Stimulated activated CD8-positive, alpha-beta memory T cell treated with anti-CD3 and anti-CD28 coated beads, Interleukin-4, amount 100 ng/mL, for 48 hours (primary cell): ENCODE measurements at regions not wholly inside any gene's neighbourhood (a gene's known extent, or its start where the extent isn't known, plus 50 kb on each side); places are given as distances from the start of the nearest gene placed in this dataset.
A peak's percentile ranks its signal among the peaks of the same experiment; 100 is the strongest.
"Not testable (repeated sequence)": the region's sequence is repeated elsewhere in the genome, so short reads cannot be mapped to it uniquely, and the experiment has no call there.

Experiments used
- DNase-seq: peaks from one replicate; pipeline ENCODE4 v3.0.0-alpha.2; 2020

DNA sequence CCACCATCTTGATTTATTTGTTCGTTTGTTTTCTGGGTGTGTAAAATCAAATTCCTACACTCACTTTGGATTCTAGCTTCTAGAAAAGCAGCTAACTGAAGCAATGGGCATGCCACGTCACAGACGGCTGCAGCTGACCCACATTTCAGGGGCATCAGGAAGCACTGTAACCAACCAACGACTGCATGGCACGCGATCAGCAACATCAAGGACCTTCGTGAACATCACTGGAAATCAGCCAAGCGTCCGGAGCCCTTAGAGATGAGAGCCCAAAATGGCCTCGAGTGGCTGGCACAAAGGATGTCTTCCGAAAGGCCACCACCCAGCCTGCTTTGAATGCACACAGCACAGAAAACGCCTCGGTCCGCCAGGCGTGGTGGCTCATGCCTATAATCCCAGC, 191.1 kb downstream of the OLFM1 start:
- no peak for DNase-seq

DNA sequence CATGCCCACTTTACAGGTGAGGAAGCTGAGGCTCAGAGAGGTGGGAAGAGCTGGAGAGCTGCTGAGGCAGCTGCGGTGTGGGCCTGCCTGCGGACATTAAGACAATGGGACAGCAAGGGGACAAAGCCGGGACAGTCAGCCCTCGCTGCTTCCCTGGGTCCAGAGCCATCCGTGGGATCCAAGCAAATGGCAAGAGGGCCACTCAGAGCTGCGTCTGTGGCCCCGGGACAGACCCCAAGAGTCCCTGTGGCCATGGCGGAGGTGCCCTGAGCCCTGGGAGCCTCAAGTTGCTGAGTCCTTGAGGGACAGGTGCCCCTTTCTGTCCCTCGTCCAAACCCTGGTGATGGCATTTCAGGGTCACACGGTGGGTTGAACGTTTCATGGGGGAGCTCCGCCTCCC, 191.9 kb downstream of the OLFM1 start:
- DNase-seq, result no peak

DNA sequence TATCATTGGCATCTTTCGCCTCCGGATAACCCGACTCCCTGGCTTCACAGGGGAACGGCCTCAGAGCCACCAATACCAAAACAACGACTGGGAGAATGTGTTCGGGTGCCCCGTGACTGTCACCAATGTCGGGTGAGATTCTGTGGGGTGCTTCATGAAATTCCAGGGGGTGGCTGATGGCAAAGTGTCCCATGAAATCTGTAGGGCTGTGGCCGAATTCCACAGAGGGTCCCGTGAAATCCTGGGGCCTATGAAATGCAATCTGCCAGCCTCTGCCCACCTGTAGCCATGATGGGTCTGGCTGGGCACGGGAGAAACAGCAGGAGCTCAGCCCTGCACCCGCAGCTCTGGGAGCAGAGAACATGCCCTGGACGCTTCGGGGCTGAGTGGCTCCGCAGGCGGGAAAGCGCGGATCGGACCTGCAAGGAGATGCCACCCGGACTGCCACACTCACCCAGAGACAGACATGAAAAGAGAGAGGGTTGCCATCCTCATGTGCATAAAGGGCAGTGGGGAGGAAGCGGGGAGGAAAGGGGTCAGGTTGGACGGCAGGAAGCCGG, 192.4 kb downstream of the OLFM1 start:
- no peak for DNase-seq

DNA sequence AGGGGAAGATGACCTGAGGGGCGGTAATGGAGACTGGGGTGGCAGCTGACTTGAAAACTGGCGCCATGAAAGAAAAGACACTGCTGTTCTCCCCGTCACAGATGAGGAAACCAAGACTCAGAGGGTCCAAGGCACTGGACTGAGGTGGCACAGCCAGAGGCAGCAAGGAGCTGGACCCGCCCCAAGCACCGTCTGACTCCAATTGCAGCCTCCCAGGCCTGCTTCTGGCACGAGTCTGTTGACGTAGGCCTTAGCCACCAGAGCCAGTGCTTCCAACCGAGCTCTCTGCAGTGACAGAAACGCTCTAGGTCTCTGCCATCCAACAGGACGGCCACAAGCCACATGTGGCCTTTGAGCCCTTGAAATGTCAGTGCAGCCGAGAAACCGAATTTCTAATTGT, 193.2 kb downstream of the OLFM1 start:
- no peak for DNase-seq

DNA sequence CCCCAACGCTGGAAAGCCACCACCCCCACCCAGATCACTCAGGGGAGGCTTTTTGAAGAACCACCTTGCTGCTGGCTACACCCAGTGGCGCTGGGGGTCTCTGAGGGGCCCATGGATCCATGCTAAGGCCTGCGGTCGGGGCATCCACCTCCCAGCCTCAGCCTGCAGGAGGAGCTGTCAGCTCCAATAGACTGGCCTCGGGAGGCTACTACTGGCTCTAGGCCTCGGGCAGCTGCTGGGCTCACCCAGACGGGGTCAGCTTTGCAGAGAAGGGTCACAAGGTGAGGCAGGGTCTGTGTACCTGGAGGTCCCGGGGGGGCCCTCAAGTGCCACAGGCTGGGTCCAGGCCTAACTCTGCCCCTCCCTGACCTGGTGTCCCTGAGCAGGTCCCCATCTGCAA, 193.7 kb downstream of the OLFM1 start:
- DNase-seq, result no peak

- DNase-seq, result peak; percentile 26
Observed at GRCh38 chr9:135281791-135282737, 194.6 kb downstream of the OLFM1 start.

DNA sequence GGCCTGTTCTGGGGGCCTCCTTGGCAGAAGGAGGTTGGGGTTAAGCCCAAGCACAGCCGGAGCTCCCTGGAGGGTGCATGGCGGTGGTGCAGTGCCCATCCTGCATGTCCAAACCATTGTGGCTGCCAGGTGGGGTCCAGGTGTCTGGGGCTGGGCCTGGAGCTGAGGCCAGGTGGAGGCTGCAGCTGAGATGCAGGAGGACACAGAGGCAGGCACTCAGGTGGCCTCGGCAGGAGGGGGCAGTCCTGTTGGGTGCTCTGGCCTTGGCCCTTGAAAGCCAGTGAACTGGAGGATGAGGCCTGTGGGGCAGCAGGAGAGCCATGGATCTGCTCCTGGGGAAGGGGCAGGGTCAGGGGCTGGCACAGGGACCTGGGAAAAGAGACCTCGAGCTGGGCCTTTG, 195.3 kb downstream of the OLFM1 start:
- no peak for DNase-seq

GRCh38 chr9:135283671-135284070, 195.9 kb upstream of the PPP1R26 start:
- DNase-seq, result no peak

- no peak for DNase-seq
Observed at GRCh38 chr9:135284386-135285134, 195.0 kb upstream of the PPP1R26 start.

GRCh38 chr9:135286187-135286925, 193.2 kb upstream of the PPP1R26 start:
- DNase-seq, result not testable (repeated sequence)

DNA sequence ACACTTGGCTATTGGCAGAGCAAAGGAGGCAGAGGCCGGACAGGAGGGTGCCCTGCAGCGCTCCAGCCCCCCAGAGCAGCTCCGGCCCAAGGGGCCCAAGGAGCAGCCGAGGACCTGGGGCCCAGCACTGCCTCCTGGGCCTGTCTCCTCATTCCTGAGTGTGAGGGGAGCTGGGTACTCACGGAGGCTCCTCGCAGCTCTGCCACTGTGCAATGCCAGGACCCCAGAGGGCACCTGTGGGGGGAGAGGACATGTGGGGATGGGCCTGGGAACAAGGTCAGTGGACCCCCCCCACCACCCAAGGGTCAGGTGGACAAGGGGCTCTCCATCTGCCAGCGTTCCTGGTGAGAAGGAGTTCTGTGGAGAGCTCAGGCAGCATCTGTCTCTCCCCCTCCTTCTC, 192.6 kb upstream of the PPP1R26 start:
- DNase-seq, result no peak

- DNase-seq, result no peak
Observed at GRCh38 chr9:135287627-135288026, 192.0 kb upstream of the PPP1R26 start.

DNA sequence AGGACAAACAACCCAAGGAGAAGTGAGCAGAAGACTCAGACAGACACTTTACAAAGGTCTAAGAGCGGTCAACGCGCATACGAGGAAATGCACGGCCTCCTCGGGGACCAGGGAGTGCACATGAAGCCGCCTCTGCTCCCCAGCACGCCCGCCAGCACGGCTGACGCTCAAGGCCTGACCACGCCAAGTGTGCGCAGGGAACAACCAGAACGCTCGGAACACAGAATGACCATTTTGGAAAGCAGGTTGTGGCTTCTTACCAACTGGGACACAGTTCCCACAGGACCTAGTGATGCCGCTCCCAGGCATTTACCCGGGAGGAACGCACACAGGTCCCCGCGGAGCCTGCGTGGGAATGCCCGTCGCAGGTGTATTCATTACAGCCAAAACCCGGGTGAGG, 191.5 kb upstream of the PPP1R26 start:
- no peak for DNase-seq

DNA sequence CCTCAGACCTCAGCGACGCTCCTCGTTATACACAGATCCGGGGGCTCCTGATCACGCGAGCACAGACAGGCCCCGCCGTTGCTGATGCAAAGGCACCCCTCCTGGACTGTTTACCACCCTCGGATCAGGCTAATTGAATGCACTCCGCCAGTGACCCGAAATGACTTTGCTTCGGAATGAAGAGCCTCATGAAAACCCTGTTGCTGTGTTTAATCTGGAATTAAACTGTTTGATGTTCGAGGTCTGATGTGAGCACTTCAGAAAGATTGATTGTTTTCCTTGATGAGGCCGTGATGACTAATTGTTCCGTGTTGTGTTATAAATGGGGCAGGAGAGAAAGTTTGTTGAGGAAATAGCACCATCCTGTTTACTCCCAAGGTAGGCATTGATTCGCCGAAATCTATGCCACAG, 190.5 kb upstream of the PPP1R26 start:
- no peak for DNase-seq

- no peak for DNase-seq
Observed at GRCh38 chr9:135290086-135290485, 189.5 kb upstream of the PPP1R26 start.

- no peak for DNase-seq
Observed at GRCh38 chr9:135290566-135290965, 189.0 kb upstream of the PPP1R26 start.

DNA sequence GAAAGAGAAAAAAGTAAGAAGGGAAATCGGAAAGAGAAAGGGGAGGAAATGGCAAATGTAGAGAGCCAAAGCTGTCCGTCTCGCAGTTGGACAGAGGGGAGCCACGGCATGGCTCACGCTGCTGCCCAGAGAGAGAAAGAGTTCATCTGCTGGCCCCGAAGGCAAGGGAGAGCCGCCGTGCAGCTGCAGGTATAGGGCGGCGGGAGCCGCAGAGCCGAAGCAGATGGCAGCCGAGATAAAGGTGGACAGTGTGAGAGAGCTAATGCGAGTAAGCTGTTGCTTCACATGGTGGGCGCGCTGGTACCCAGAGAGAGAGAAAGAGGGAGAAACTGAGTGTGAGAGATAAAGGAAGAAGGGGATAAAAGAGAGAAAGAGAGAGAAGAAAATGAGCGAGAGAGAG, 188.4 kb upstream of the PPP1R26 start:
- no peak for DNase-seq

DNA sequence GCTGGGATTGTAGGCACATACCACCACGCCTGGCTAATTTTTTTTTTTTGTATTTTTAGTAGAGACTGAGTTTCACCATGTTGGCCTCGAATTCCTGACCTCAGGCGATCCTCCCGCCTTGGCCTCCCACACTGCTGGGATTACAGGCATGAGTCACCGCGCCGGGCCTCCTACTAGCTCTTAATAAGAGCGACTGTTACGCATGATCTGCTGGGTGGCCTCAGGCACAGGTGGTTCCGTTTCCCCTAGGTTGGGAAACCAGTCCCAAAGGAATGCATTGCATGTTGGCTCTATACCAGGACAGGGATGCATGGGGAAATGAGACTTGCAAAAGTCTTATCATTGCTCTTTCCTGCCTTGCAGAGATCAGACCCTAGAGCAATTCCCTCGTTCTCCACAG, 184.7 kb upstream of the PPP1R26 start:
- DNase-seq, result no peak

GRCh38 chr9:135295551-135296300, 183.9 kb upstream of the PPP1R26 start:
- DNase-seq, result no peak

DNA sequence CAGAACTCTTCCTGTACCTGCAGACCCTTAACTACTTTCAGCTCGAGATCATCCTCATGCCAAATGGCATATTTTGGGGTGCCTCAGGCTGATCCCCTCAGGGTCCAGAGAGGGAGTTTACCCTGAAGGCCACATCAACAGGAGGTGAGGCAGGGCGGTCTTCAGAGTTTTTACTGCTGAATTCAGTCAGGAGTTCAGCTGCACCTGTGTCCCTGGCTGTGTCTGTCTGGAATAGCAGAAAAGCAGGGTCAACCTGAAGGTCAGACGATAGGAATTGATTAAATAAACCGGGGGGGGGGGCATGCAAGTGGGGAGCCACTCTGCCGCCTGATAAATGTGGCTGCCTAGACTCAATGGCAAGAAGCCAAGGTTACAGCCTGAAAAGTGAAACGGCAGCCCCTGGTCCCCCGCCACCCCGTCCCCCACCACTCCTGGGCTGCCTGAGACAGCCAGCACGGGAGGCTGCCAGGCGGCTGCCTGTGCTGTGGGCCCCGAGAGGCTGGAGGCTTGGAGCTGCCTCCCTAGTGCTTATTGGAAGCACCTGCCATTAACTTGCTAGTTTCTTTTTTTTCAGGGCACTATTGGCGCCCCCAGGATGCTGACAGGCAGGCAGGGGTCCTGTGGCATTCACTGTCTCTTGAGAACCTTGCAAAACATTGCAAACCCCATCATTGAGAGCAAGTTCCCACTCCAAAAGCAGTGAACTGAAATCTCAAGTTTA, 182.7 kb upstream of the PPP1R26 start:
- DNase-seq, result no peak

DNA sequence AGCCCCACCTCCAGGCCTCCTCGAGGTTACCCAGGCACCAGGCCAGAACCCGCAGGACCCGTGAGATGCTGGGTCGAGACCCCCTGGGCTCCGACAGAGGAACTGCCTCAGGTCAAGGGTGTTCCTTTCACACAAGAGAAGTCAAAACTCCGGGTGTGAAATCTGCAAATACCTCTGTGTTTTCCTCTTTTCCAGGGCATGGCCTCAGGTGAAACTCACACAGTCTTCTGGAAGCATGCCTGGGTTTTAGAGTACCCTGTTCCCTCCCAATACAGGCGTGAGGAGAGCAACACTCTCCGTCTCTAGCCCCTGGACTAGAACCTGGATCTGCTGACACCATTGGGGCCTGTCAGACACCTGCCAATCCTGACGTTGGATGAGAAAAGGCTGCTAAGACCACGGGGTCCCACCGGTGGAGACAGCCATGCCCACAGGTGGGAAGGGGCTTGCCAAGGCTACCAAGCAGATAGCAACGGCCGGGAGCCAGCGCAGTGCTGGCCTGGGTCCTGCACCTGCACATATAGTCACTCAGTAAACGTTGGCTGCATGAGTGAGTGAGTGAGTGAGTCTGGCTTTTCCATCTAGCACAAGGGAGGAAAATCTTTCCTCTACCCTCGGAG, 182.0 kb upstream of the PPP1R26 start:
- no peak for DNase-seq
